ENCODE measurements at regions not wholly inside any gene's neighbourhood (a gene's known extent, or its start where the extent isn't known, plus 50 kb on each side); places are given as distances from the start of the nearest gene placed in this dataset.
"Not testable (repeated sequence)": the region's sequence is repeated elsewhere in the genome, so short reads cannot be mapped to it uniquely, and the experiment has no call there.

DNA sequence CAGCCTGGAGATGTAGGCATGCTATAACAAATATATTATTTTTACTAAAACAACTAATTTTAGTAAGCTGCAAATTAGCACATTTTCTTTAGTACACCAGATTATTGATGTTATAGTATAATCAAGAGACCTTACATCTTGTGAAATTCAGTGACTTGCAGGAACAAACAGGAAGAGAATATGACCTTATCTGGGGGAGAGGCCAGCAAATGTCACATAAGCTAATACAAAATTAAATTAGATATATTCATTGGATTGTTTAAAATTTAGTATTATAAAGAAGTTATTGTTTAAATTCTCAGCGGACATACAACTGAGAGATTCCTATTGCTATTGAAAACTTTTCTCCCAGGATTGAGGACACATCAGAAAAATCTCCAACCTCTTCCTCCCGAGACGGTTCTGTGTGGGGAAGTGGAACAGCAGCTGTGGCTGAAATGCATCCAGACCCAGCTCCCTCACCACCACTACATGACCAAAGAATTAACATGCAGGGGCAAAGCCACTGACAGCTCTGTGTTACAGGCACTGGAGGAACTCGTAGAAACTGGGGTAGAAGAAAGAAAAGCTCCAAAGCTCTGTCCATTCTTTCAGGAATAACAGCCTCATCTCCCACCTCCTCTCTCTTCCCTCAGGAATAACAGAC lies 744.2 kb downstream of the TMEM121 start:
- CTCF ChIA-PET, result interaction anchor here (1.0 to 2.9 kb wide), 7 partner anchors 9 to 147 kb away, joined by 3 to 11 read pairs (median 9); no protein-coding TSS in a partner anchor

DNA sequence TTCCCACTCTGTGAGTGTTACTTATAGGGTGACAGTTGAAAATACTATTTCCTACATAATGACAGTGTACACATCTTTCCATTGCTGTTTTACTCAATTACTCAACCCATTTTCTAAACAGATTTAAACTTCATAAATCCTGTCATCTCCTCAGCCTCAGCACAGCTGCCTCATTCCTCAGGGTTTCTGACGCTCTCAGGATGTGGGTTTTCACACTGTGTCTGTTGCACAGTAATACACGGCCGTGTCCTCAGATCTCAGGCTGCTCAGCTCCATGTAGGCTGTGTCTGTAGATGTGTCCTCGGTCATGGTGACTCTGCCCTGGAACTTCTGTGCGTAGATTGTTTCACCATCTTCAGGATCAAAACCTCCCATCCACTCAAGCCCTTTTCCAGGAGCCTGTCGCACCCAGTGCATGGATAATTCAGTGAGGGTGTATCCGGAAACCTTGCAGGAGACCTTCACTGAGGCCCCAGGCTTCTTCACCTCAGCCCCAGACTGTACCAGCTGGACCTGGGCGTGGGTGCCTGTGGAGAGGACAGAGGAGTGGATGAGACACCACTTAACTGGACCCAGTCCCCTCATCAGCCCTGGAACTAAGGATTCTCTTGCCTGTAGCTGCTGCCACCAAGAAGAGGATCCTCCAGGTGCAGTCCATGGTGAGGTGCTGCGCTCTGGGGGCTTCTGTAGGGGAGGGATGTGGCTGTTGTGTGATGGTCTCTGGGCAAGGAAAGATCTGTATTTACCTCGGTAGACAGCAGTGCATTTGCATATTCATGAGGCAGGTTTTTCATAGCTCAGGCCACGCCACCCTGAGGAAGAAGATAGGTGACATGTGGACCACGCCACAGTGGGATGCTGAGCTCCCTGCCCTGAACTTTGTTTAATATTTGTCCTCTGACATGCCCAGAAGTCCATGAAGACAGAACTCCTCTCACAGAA lies 750.2 kb downstream of the TMEM121 start:
- H3K4me1 Mint-ChIP-seq, result peaks cover 9% of the 10 kb centered on the region
- H3K36me3 Mint-ChIP-seq, result no peaks in the 10 kb centered on the region
- H3K27me3 Mint-ChIP-seq, result peaks cover 56% of the 10 kb centered on the region
- no peak overlapping the region for H3K27ac Mint-ChIP-seq
- CTCF ChIA-PET, result interaction anchor here (0.8 to 5.4 kb wide), 18 partner anchors 9 to 218 kb away, joined by 3 to 38 read pairs (median 4); no protein-coding TSS in a partner anchor
- peak; percentile 48 for DNase-seq
- no peak overlapping the region for H3K4me3 Mint-ChIP-seq
- no peaks in the 10 kb centered on the region for H3K9me3 Mint-ChIP-seq

More for the DNA sequence above, 744.2 kb downstream of the TMEM121 start:
- Mint-ChIP-seq H3K4me1 (peaks cover 10% of the 10 kb centered on the region), H3K27me3 (peaks cover 37% of the 10 kb centered on the region)
- H3K9me3 Mint-ChIP-seq, H3K27ac Mint-ChIP-seq, H3K36me3 Mint-ChIP-seq, DNase-seq, H3K4me3 Mint-ChIP-seq: not testable (repeated sequence)

DNA sequence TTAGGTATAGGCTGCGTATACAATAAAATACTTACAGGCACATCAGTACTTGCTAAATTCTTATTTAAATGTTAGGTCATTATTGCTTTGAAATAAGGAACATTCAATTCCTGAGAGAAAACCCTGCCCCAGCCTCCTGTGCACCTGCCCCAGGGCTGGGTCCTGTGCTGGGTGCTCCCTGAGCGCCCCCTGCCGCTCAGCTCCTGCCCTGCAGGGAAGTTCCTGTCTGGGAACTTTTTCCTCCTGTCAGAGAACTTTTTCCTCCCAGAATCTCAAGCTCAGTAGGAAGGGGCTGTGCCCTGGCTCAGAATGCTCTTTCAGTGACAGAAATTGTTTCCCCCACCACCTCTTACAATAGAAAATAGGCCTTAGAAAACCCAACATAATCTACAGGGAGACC lies 751.1 kb downstream of the TMEM121 start:
- Mint-ChIP-seq H3K9me3 (no peaks in the 10 kb centered on the region), H3K36me3 (no peaks in the 10 kb centered on the region), H3K4me1 (peaks cover 9% of the 10 kb centered on the region), H3K27me3 (peaks cover 52% of the 10 kb centered on the region), H3K27ac (no peak overlapping the region), H3K4me3 (no peak overlapping the region)
- peak; percentile 34 for DNase-seq
- CTCF ChIA-PET, result interaction anchor here (0.8 to 5.4 kb wide), 23 partner anchors 8 to 217 kb away, joined by 3 to 38 read pairs (median 4); no protein-coding TSS in a partner anchor

DNA sequence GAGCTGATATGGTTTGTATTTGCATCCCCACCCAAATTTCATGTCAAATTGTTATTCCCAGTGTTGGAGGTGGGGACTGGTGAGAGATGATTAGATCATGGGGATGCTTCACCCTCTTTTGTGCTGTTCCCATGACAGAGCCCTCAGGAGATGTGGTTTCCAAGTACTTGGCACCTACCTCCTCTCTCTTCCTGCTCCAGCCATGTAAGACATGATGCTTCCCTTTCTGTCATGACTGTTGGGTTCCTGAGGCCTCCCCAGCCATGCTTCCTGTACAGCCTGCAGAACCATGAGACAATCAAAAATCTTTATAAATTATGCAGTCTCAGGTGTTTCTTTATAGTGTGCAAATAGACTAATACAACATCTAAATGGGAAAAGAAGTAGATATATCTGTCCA lies 754.5 kb downstream of the TMEM121 start:
- no peaks in the 10 kb centered on the region for H3K9me3 Mint-ChIP-seq

DNA sequence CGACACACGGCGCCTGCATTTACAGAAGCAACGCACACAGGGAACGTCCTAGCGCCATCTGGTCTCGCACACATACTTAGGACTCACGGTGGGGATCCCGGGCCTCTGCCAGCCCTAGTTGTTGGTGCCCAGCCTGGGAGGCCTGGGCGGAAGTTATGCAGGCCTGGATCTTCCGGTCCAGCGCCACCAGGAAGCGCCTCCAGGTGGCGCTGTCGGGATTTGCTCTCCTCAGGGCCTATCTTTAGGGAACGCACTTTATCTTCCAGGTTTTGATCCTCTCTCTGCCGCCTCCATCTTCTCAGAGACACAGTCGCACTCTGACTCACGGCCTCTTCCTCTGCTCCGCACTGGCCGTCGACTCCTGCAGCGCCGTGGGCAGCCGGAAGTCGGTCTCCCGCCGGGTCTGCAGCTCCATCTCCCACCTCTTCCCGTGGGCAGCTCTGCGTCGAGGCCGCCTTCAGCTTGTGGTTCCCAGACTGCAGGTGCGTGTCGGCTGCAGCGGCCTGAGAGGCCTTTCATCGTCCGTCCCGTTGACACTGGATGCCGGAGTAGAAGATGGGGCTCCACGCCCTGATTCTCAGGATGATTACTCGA lies 760.4 kb downstream of the TMEM121 start:
- H3K4me3 Mint-ChIP-seq, result no peak overlapping the region
- H3K4me1 Mint-ChIP-seq, result no peaks in the 10 kb centered on the region
- H3K27ac Mint-ChIP-seq, result no peak overlapping the region
- H3K36me3 Mint-ChIP-seq, result no peaks in the 10 kb centered on the region
- H3K9me3 Mint-ChIP-seq, result no peaks in the 10 kb centered on the region
- peak; percentile 38 for DNase-seq
- peaks cover 35% of the 10 kb centered on the region for H3K27me3 Mint-ChIP-seq
- CTCF ChIA-PET, result interaction anchor here (0.7 to 3.2 kb wide), 4 partner anchors 11 to 92 kb away, joined by 4 to 7 read pairs (median 6); no protein-coding TSS in a partner anchor

More for the DNA sequence above, 754.5 kb downstream of the TMEM121 start:
- no peaks in the 10 kb centered on the region for H3K36me3 Mint-ChIP-seq
- no peak overlapping the region for H3K4me3 Mint-ChIP-seq
- CTCF ChIA-PET, result interaction anchor here (4.2 kb wide), 1 partner anchor 28 kb away, joined by 25 read pairs; no protein-coding TSS in a partner anchor
- H3K27ac Mint-ChIP-seq, result no peak overlapping the region
- H3K4me1 Mint-ChIP-seq, result peaks cover 9% of the 10 kb centered on the region
- DNase-seq, result no peak
- peaks cover 37% of the 10 kb centered on the region for H3K27me3 Mint-ChIP-seq

DNA sequence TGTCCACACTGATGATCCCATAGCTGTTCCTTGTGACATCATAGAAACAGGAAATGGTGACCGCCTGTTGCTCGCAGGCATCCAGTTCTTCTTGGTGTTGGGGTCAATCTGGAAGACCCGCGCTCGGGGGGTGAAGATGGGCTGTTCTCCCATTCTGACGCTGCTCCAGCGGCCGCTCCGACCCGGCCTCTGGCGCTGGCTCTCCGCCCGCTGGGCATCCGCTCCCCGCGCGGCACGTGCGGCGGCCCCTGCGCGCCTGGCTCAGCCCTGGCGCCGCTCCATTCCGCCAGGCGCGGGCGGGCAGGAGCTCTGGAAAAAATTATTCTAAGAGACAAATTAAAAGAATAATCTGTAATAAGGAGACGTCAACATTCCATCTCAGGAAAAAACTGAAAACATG lies 761.1 kb downstream of the TMEM121 start:
- Mint-ChIP-seq H3K4me1 (no peaks in the 10 kb centered on the region), H3K9me3 (no peaks in the 10 kb centered on the region), H3K27ac (no peak overlapping the region)

DNA sequence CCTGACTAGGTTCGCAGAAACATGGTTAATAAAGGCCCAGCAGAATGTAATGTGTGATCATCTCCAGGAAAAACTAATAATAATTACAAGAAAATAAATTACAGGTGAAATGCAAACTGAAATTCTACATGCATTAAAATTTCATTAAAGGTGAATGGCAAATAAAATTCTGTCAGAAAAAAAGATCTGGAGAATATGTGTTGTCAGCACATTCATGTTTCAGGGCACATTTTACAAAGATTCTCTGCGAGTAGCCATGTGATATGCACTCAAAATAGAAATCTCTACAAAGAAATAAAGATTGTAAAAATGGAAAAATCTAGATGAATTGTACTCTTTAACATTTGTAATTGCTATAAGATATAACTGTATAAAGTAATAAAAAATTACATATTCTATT lies 765.2 kb downstream of the TMEM121 start:
- H3K36me3 Mint-ChIP-seq, result no peaks in the 10 kb centered on the region
- no peak overlapping the region for H3K4me3 Mint-ChIP-seq
- peaks cover 2% of the 10 kb centered on the region for H3K4me1 Mint-ChIP-seq
- no peak for DNase-seq
- no peaks in the 10 kb centered on the region for H3K9me3 Mint-ChIP-seq
- H3K27me3 Mint-ChIP-seq, result peaks cover 47% of the 10 kb centered on the region
- H3K27ac Mint-ChIP-seq, result no peak overlapping the region
- CTCF ChIA-PET, result interaction anchor here (4.6 kb wide), 1 partner anchor 18 kb away, joined by 50 read pairs; no protein-coding TSS in a partner anchor

More for the DNA sequence above, 761.1 kb downstream of the TMEM121 start:
- DNase-seq, result no peak
- peaks cover 35% of the 10 kb centered on the region for H3K27me3 Mint-ChIP-seq
- H3K4me3 Mint-ChIP-seq, result no peak overlapping the region
- H3K36me3 Mint-ChIP-seq, result no peaks in the 10 kb centered on the region
- CTCF ChIA-PET, result interaction anchor here (0.7 to 4.6 kb wide), 8 partner anchors 10 to 130 kb away, joined by 3 to 50 read pairs (median 7); no protein-coding TSS in a partner anchor

DNA sequence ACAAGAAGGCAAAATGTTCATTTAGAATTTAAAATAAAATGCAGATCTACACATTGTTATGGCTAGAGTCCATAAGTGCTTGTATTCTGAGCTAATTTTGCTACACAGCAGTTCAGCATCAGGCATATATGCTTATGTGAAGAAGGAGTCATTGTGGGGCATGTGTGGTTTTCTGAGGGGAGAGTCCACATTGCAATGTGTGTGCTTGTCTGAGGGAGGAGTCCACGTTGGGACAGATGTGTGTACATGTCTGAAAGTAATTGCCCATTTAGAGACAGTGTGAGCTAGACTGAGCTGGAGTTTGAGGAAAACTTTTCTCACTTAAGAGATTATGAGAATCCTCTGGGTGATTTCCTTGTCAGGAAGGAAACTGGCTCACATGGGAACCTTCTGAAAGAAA lies 767.9 kb downstream of the TMEM121 start:
- H3K9me3 Mint-ChIP-seq, result no peaks in the 10 kb centered on the region
- no peaks in the 10 kb centered on the region for H3K36me3 Mint-ChIP-seq
- CTCF ChIA-PET, result interaction anchor here (1.2 to 3.7 kb wide), 6 partner anchors 9 to 22 kb away, joined by 3 to 30 read pairs (median 4); no protein-coding TSS in a partner anchor
- H3K4me1 Mint-ChIP-seq, result peaks cover 2% of the 10 kb centered on the region
- peaks cover 33% of the 10 kb centered on the region for H3K27me3 Mint-ChIP-seq
- H3K4me3 Mint-ChIP-seq, result no peak overlapping the region
- no peak overlapping the region for H3K27ac Mint-ChIP-seq
- no peak for DNase-seq

DNA sequence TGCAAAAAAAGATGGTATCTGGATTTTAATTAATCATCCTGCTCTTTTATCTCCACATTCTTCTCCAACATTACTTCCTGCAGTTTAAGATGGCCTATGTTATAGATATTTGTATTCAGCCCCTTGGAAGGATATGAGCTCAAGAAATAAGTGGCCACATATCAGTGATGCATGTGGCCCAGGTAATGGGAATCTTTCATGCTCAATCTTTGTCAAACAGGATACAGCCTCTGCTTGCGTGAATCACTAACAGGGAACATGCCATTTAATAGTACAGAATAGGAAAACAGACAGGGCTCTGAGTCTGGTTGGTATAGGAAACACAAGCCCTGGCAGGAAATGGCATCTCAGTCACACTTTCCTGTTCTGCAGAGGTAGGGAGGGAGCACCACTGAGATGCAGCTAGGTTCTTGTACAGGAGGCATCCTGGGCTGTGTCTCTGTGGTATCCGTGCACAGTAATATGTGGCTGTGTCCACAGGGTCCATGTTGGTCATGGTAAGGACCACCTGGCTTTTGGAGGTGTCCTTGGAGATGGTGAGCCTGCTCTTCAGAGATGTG lies 774.6 kb downstream of the TMEM121 start:
- H3K9me3 Mint-ChIP-seq, H3K36me3 Mint-ChIP-seq, H3K27ac Mint-ChIP-seq, DNase-seq, CTCF ChIA-PET, H3K4me3 Mint-ChIP-seq: not testable (repeated sequence)
- Mint-ChIP-seq H3K27me3 (peaks cover 15% of the 10 kb centered on the region), H3K4me1 (peaks cover 15% of the 10 kb centered on the region)

DNA sequence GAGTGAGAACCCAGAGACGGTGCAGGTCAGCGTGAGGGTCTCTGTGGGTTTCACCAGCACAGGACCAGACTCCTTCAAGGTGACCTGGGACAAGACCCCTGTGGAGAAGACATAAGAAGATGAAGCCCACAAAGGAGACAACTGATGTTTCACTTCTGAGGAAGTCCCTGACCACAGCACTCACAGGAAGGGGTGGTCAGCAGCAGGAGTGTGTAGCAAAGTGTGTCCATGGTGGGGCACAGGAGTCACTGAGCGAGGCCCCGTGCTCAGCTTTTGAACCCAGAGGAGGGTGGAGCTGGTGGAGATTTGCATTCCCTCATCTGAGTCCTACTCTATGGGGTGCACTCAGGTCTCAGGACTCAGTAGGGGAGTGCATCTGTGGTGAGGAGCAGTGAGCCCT lies 775.2 kb downstream of the TMEM121 start:
- CTCF ChIA-PET, result interaction anchor here (1.1 kb wide), 1 partner anchor 14 kb away, joined by 4 read pairs; no protein-coding TSS in a partner anchor
- H3K4me3 Mint-ChIP-seq, H3K9me3 Mint-ChIP-seq, H3K27ac Mint-ChIP-seq, DNase-seq, H3K36me3 Mint-ChIP-seq: not testable (repeated sequence)
- peaks cover 19% of the 10 kb centered on the region for H3K27me3 Mint-ChIP-seq
- H3K4me1 Mint-ChIP-seq, result peaks cover 15% of the 10 kb centered on the region

DNA sequence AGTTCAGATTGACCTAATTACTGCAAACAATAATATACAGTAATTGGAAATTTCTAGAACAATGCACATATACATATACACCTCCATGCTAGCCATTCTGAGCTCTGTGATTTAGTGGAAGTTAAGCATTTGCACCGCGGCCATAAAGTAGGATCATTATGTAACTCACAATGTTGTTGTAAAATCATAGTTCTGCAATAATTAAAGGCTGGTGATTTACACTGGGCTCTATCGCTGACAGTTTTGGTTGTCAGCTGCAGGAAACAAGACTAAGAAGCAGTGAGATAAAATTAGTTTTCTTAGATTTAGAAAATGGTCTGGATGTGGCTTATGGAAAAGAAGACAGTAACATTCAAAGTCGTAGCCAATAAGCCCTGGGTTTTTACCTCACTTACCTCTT lies 776.3 kb downstream of the TMEM121 start:
- CTCF ChIA-PET, result interaction anchor here (1.1 to 1.4 kb wide), 5 partner anchors 9 to 114 kb away, joined by 3 to 6 read pairs (median 3); no protein-coding TSS in a partner anchor
- no peak for DNase-seq
- Mint-ChIP-seq H3K9me3 (no peaks in the 10 kb centered on the region), H3K36me3 (no peaks in the 10 kb centered on the region), H3K4me3 (no peak overlapping the region), H3K4me1 (peaks cover 15% of the 10 kb centered on the region), H3K27me3 (peaks cover 24% of the 10 kb centered on the region), H3K27ac (no peak overlapping the region)

DNA sequence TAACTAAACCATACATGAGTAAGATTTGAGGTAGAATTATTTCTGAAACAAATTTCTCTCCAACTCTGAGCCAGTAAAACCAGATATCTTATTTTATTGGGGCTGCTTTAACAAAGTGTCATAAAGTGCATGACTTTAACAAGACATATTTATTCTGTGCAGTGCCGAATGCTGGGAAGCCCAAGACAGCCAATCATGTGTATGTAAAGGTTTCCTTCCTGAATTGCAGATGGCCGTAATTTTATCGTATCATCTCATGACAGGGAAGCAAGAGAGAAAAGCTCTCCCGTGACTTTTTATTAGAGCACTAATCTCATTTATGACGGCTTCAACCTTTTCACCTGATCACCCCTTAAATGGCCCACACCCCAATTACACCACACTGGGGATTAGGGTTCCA lies 777.9 kb downstream of the TMEM121 start:
- no peak overlapping the region for H3K27ac Mint-ChIP-seq
- DNase-seq, result no peak
- CTCF ChIA-PET, result interaction anchor here (0.9 to 1.5 kb wide), 3 partner anchors 26 to 114 kb away, joined by 3 to 4 read pairs (median 3); no protein-coding TSS in a partner anchor
- H3K36me3 Mint-ChIP-seq, result no peaks in the 10 kb centered on the region
- peaks cover 6% of the 10 kb centered on the region for H3K9me3 Mint-ChIP-seq
- H3K4me3 Mint-ChIP-seq, result no peak overlapping the region
- H3K4me1 Mint-ChIP-seq, result peaks cover 15% of the 10 kb centered on the region
- H3K27me3 Mint-ChIP-seq, result peaks cover 31% of the 10 kb centered on the region

DNA sequence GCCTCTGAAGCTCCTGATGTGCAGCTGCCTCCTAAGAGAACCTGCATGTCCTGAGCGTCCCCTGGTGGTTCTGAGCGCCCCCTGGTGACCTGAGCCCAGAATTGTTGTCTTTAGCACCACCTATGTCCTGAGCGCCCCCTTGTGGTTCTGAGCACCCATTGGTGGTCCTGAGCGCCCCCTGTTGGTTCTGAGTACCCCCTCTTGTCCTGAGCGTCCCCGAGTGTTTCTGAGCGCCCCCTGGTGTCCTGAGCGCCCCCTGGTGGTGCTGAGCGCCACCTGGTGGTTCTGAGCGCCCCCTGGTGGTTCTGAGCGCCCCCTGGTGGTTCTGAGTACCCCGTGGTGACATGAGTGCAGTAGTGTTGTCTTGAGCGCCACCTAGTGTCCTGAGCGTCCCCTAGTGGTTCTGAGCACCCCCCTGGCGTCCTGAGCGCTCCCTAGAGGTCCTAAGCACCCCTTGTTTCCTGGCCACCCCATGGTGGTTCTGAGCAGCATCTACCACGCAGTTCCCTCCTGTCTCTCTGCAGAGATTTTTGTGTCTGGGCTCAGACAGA lies 782.5 kb downstream of the TMEM121 start:
- peaks cover 7% of the 10 kb centered on the region for H3K9me3 Mint-ChIP-seq
- H3K36me3 Mint-ChIP-seq, result no peaks in the 10 kb centered on the region
- CTCF ChIA-PET, result interaction anchor here (0.6 to 4.4 kb wide), 37 partner anchors 9 to 522 kb away, joined by 3 to 50 read pairs (median 4); no protein-coding TSS in a partner anchor
- peaks cover 34% of the 10 kb centered on the region for H3K27me3 Mint-ChIP-seq
- H3K4me3 Mint-ChIP-seq, result peak overlapping the region; percentile 30
- DNase-seq, result peak; percentile 87
- peak overlapping the region; percentile 80 for H3K27ac Mint-ChIP-seq
- H3K4me1 Mint-ChIP-seq, result no peaks in the 10 kb centered on the region
